ENCODE measurements at regions not wholly inside any gene's neighbourhood (a gene's known extent, or its start where the extent isn't known, plus 50 kb on each side); places are given as distances from the start of the nearest gene placed in this dataset.

- DNase-seq (ENCODE audit: low read depth), result no peak
These were observed 209.3 kb upstream of the FOXN3 start for GRCh38 chr14:89626233-89626806.

DNA sequence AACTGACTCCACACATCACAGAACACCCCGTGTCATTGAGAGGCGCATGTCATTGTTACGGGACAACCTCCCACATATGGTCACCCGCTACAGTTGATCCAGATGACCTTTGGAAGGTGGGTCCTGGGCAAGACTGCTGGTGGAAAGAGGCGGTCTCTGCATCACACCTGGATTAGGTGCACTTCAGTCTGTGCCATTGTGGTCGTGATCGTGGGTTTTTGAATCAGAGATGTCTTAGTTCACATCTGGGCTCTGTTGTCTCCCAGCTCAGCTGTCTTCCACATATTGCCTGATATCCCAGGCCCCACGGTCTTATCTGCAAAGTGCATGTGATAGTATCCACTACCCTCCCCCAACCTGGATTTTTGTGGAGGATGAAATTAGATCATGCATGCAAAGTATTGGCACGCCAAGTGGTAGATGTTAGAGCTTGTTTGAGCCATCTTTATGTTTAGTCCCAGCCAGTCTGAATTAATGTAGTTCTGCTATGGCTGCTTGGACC lies 208.7 kb upstream of the FOXN3 start:
- no peak for DNase-seq (ENCODE audit: low read depth)

DNA sequence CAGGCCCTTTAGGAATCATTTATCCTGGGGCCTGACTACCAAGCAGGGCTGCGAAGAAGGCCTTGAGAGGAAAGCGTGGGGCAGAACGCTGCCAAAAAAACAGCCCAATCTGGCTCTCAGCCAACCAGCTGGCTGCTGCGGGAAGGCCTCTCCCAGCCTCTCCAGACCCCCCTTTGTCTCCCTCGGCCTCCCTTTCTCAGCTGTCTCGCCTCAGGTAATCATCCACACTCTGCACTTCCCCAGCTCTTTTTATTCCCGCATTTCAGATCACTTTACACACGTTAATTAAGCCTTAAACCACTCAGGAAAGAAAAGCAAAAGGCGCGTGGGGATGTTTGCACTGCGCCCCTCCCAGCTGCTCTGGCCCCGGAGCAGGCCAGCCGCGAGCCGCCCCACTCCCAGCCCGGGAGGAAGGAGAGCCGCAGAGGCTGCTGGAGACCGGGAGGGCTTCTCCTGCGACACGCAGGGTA lies 208.2 kb upstream of the FOXN3 start:
- DNase-seq (ENCODE audit: low read depth), result no peak

GRCh38 chr14:89624500-89625156 lies 207.6 kb upstream of the FOXN3 start:
- no peak for DNase-seq (ENCODE audit: low read depth)

DNA sequence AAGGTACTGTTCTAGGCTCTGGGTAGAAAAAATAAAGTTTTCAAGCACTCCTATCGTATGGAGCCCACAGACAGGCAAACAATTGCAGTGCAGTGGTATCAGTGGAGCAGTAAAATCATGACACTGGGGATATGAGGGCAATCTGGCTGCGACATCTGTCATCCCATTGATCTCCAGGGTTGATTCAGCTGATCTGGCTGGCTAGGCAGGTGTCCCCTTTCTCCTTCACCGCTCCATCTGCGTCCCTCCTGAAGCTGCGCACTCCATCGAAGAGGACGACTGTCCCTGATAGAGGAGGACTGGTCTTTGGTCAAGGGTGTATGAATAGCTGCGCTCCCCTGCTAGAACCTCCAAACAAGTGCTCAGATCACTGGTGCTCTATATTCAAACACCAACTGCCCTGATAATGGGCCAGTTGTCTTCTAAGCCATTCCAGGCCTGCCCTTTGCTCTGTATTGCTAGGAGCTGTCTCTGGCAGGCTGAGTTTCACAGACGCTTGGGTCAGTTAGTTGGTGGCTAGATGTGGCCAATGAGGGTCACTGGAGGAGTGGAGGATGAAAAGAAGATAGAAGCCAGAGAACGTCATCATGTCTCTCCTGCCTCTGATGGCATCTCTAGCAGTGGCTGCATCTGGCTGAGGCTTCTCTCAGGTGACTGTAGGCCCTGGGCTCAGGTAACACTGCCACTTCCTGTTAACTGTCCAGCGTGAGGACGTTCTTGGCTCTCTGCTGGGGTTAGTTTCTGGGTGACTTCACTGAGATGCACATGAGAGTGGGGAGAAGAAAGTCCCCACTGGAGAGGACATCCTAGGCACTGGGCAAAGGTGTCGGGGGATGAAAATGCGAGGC lies 205.0 kb upstream of the FOXN3 start:
- DNase-seq (ENCODE audit: low read depth), result no peak

- DNase-seq (ENCODE audit: low read depth), result no peak
These were observed 204.0 kb upstream of the FOXN3 start for GRCh38 chr14:89621009-89621421.

- no peak for DNase-seq (ENCODE audit: low read depth)
These were observed 203.4 kb upstream of the FOXN3 start for GRCh38 chr14:89620436-89620835.

- DNase-seq (ENCODE audit: low read depth), result no peak
These were observed 202.6 kb upstream of the FOXN3 start for GRCh38 chr14:89619596-89619995.

DNA sequence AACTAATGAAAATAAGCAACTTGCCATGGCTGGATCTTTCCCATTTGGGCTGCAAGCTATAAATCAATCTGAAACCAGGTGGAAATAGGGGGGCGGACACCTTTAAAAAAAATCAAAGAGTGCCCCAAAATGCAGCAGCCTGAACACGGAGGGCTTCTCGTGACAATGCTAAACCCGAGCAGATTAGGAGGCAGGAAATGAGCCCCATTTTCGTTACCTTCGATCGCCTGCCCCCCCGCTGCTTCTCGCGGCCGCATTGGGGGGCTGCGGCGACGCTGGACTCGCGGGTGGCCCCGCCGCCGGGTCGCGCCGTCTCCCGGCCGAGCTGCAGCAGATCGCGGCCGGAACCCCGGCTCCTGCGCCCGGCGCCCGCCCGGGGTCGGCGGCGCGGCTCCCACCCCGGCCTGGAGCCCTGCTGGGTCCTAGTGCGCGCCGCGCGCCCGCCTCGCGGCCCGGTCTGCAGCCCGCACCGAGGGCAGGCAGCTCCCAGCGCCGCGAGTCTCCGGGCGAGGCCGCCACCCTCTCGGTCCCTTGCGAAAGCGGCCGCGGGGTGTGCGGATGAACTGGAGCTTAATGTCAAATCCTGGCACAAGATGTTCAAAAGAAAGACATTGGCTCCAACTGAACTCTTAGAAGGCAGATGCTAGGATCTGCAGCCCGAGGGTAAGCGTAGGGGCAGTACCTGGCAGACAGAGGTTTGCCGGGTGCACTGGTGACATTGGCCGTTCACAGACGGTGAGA lies 201.9 kb upstream of the FOXN3 start:
- peak; percentile 31 for DNase-seq (ENCODE audit: low read depth)

DNA sequence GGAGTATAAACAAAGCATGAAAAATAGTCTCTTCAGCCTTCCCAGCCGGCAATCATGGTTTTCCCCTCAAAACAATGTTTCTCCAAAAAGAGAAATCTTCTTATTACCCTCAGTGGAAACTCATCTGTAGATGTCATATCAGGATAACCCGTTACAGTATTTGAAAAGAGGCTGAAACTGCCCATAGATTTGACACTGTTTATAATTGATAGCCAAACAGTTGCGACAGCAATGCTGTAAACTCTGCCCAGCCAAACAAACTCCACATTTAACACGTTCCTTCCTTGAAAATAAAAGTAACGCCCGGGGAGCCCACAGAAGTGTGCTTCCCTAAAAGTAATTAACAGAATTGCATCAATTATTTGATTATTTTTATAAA lies 201.3 kb upstream of the FOXN3 start:
- no peak for DNase-seq (ENCODE audit: low read depth)

GRCh38 chr14:89617481-89618329 lies 200.7 kb upstream of the FOXN3 start:
- DNase-seq (ENCODE audit: low read depth), result no peak

- no peak for DNase-seq (ENCODE audit: low read depth)
These were observed 199.9 kb upstream of the FOXN3 start for GRCh38 chr14:89616852-89617341.

DNA sequence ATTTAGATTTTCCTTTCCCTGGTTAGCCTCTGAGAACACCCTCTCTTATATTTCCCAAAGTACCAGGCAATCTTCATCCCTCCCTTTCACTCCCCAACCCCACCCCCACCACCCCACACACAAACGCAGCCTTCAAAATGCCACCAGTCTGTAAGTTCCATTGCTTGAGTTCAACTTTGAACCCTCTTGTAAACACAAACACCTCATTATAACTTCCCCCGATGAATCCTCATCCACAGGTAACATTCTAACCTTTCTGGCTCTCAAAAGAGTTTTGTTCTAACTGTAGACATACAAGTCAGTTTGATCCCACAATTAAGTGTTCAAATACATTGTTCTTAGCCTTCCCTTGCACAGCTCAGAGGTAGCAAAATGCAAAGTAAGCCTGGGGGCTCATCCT lies 199.4 kb upstream of the FOXN3 start:
- DNase-seq (ENCODE audit: low read depth), result no peak

DNA sequence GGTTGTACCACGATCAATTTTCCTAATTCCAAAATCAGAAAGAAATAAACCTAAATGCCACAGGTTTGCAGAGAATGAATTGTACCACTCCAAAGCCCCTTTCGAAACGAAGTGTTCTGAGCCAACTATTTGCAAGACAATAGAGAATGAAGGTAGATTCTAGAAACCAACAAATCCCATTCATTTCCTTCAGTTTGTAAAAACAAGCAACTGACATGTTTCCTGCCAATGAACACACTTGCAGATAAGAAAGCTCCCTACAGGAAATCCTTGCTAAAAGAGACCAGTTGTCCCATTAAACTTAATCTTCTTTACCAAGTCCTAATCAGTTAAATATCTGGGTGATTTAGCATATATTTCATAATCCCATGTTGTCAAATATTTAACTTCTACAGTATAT lies 198.4 kb upstream of the FOXN3 start:
- DNase-seq (ENCODE audit: low read depth), result no peak

DNA sequence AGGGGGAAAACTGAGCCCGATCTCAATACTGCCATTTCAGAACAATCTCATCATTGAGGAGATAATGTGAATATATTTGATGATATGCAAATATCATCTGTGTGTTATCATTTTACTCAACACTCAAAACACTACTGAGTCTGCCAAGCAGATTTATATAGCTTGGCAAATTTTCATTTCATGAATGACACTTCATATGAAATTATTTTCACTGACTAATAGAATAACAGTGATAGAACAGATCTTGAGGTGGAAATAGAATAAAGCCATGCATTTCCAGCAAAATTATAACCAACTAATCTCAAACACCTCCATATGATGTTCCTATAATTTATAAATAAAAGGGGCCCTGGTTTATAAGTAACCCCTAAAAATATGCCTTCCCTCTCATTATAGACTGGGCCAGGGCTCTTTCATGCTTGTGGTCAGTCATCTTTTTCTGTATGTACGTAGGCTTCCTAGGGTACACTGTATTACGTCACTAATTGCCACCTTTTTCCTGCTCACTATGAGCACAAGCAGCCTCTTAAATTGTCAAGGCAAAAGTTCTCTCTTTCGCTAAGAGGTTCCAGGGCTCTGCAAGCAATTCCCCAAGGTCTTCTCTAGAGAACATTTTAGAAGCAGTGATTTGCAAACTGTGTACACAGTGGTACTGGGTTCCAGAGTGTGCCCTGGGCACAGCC lies 197.1 kb upstream of the FOXN3 start:
- DNase-seq (ENCODE audit: low read depth), result no peak

DNA sequence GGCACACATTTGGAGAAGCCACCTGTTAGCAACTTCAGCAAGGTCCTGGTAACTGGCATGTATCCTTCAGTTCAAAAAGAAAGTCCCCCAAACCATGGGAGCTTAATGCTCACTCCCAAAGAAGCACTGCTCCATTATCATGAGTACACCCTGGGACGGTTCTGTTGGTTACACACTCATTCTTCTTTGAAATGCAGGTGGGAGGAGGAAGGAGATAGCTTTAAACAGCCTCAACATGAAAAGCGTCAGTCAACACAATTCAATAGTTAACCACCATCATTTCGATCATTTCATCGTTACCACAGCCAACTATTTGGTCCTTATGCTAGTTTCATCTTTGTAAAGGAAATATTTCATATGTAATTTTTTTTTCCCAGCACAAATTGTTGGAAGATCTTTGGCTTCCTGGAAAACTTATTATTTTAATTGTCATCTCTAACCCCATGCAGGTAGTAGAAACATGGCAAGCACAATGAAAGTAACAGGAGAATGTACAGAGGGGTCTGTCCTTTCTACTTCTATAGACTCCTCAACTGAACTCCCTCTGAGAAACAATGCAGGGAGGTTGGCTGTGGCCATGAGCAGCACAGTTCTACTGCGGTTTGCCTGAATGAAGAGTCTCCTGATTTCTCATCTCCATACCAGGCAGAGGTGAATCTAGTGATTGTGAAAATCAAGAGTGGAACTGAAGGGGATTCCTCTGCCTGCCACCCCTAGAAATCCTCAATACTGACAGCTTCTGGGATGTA lies 196.4 kb upstream of the FOXN3 start:
- no peak for DNase-seq (ENCODE audit: low read depth)

DNA sequence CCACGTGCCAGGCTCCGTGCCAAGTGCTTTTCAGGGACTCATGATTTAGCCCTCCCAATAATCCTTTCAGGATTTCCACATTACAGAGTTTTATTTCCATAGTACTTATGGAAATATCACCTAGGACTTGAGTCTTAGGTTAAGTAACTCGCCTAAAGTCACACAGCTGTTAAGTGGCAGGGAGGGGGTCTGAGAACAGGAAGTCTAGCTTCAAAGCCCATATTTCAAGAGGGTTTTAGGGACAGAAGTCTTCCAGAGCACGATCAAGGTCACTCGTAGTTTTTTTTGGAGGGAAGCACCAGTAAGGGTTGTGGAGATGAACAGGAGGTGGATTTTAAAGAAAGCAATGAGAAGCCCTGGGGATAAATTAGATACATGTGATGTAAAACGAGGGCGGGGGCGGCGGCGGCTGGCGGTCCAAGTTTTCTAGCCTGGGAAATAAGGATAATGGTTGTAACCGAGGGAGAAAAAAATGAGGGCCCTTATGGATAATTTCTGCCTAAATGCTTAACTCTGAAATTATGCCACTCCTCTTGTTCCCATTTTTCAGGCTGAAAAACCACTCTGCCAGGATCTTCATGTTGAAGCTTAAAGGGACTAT lies 192.6 kb upstream of the FOXN3 start:
- DNase-seq (ENCODE audit: low read depth), result no peak

DNA sequence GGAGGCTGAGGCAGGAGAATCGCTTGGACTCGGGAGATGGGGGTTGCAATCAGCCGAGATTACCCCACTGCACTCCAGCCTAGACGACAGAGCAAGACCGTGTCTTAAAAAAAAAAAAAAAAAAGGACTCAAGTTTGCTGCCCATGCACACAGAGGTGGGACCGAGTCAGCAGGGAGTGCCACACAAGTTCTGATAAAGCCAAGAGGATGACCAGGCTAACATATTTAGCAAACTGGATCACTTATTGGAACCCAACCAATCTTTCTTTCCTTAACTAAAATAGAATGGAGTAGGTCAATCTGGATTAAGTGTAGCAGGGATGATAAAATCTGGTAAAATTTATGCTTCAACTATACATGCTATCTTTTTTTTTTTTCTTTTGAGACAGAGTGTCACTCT lies 190.4 kb upstream of the FOXN3 start:
- no peak for DNase-seq (ENCODE audit: low read depth)

DNA sequence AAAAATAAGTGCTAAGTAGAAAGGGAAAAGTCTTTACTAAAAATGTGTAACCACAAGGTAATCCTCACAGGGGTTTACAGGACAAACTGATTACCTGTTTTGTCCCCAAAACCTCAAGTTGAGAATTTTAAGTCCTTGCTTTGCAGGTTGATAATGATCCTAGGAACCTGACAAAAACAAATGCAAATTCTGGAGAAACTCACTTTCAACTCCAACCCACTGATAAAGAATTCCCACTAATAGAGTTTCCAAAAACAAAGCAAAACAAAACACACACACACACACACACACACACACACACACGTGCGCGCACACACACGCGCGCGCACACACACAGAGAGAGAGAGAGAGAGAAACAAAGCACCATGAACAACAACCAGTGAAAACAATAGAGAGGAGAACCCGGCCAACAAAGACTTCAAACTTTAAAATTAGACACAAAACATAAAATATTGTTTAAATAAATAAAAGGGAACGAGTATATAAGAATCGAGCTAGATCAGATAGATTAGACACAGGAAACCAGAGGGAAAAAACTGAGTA lies 187.0 kb upstream of the FOXN3 start:
- DNase-seq (ENCODE audit: low read depth), result no peak

Measured in CMK (cell line).